GM12878 (cell line): ENCODE measurements at regions not wholly inside any gene's neighbourhood (a gene's known extent, or its start where the extent isn't known, plus 50 kb on each side); places are given as distances from the start of the nearest gene placed in this dataset.

Experiments
- ATAC-seq: fragments of 200-7000 bp; cut with Tn5 transposase; 3 replicates; pipeline ENCODE4 v1.9.1; 2020; ENCODE audit warnings: mild to moderate bottlenecking, moderate library complexity
- BruUV-seq: library from RNA; stranded (reverse); fragments of 400-500 nt; replicated peaks from 2 replicates; lab custom pipeline; 2021; lab: Mats Ljungman, UMichigan
- CTCF ChIA-PET: fragments of 300-600 bp; sonication (Branson Sonifier 250); formaldehyde crosslinking; extraction: SDS; loops from one replicate; lab custom pipeline; 2021; ENCODE audit warnings: inconsistent platforms; lab: Yijun Ruan, JAX
- POLR2A ChIA-PET: fragments of 350-600 bp; formaldehyde crosslinking; extraction: SDS; loops from one replicate; lab custom pipeline; 2021; ENCODE audit warnings: inconsistent platforms; lab: Charles Lee
- RAD21 ChIA-PET: fragments of 300-600 bp; sonication (Branson Sonifier 250); formaldehyde crosslinking; loops from one replicate; lab custom pipeline; 2023; ENCODE audit warnings: antibody characterized with exemption; ENCODE audit not compliant: unreplicated experiment; lab: Charles Lee
- SMC1A ChIA-PET: fragments of 300-600 bp; sonication (Branson Sonifier 250); formaldehyde crosslinking; loops from one replicate; lab custom pipeline; 2023; ENCODE audit not compliant: unreplicated experiment, uncharacterized antibody; lab: Charles Lee
- DNase-seq: peaks from one replicate; pipeline ENCODE4 v3.0.0-alpha.2; 2011; ENCODE audit warnings: low read depth, low spot score
- FAIRE-seq: peaks from 3 replicates; lab custom pipeline; 2011; peaks lifted over from hg19 to GRCh38; lab: Jason Lieb, UNC
- H2AFZ ChIP-seq: 2 replicates; pipeline ENCODE4 v1.6.0; 2011; ENCODE audit warnings: low read depth, low read length, control low read depth; ENCODE audit not compliant: control insufficient read depth
- H3K27ac ChIP-seq: 2 replicates; pipeline ENCODE4 v1.5.1; 2011; ENCODE audit warnings: control low read depth; ENCODE audit not compliant: control insufficient read depth, insufficient read depth
- H3K27me3 ChIP-seq, 2 experiments: replicated peaks in 1 of 2; 2 replicates each; pipeline versions ENCODE4 v1.6.0 to v1.6.1; 2011; ENCODE audit warnings: low read length in 1 of 2; ENCODE audit not compliant: control insufficient read depth in 2 of 2, insufficient read depth in 2 of 2
- H3K36me3 ChIP-seq, 2 experiments: 2 replicates each; pipeline ENCODE4 v1.5.1; 2011; ENCODE audit warnings: low read length in 1 of 2; ENCODE audit not compliant: control insufficient read depth in 2 of 2, insufficient read depth in 2 of 2
- H3K4me1 ChIP-seq: 2 replicates; pipeline ENCODE4 v1.6.1; 2011; ENCODE audit warnings: mild to moderate bottlenecking, low read length, moderate library complexity, mixed read lengths; ENCODE audit not compliant: control insufficient read depth, insufficient read depth
- H3K4me2 ChIP-seq: 2 replicates; pipeline ENCODE4 v1.6.0; 2011; ENCODE audit warnings: control low read depth; ENCODE audit not compliant: control insufficient read depth, insufficient read depth
- H3K4me3 ChIP-seq: fragments of 200-600 bp; sonication (generic); 2 replicates; pipeline ENCODE4 v1.5.1; 2016
- H3K79me2 ChIP-seq: 2 replicates; pipeline ENCODE4 v1.6.0; 2011; ENCODE audit warnings: low read length; ENCODE audit not compliant: control insufficient read depth, insufficient read depth
- H3K9ac ChIP-seq: 2 replicates; pipeline ENCODE4 v1.8.0; 2011; ENCODE audit warnings: low read length, control low read depth, mixed read lengths; ENCODE audit not compliant: control insufficient read depth, insufficient read depth
- H3K9me3 ChIP-seq: replicated peaks from 3 replicates; pipeline ENCODE4 v1.5.1; 2011; ENCODE audit warnings: mild to moderate bottlenecking, low read length; ENCODE audit not compliant: control insufficient read depth, insufficient read depth
- H4K20me1 ChIP-seq: 2 replicates; pipeline ENCODE4 v1.6.0; 2011; ENCODE audit not compliant: control insufficient read depth, insufficient read depth
- CBX3 ChIP-seq: fragments of 200-600 bp; sonication (generic); IDR thresholded peaks from 2 replicates; pipeline ENCODE4 v1.6.1; 2016; ENCODE audit warnings: low read depth, borderline replicate concordance
- ETV6 ChIP-seq, 2 experiments: fragments of 450-650 bp in 1 of 2; IDR thresholded peaks in 1 of 2; conservative IDR thresholded peaks in 1 of 2; 2 replicates each; pipeline ENCODE4 v1.6.1; 2014; ENCODE audit warnings: antibody characterized with exemption in 1 of 2, borderline replicate concordance in 1 of 2, low read depth in 1 of 2, mild to moderate bottlenecking in 1 of 2, moderate library complexity in 1 of 2
- IKZF2 ChIP-seq, 2 experiments: fragments of 450-650 bp; IDR thresholded peaks; 2 replicates each; pipeline ENCODE4 v1.6.1; 2017; ENCODE audit warnings: mild to moderate bottlenecking in 2 of 2, moderate library complexity in 2 of 2
- MYC ChIP-seq: IDR thresholded peaks from 2 replicates; pipeline ENCODE4 v1.6.1; 2011; ENCODE audit warnings: mild to moderate bottlenecking, low read length, moderate library complexity, inconsistent platforms; ENCODE audit not compliant: insufficient read depth, insufficient replicate concordance, insufficient read length, severe bottlenecking
- RAD21 ChIP-seq: IDR thresholded peaks from 2 replicates; pipeline ENCODE4 v1.6.1; 2011; ENCODE audit warnings: mild to moderate bottlenecking, low read depth, low read length, moderate library complexity; ENCODE audit not compliant: insufficient read depth
- RUNX3 ChIP-seq: IDR thresholded peaks from 2 replicates; pipeline ENCODE4 v1.6.1; 2012; ENCODE audit warnings: low read length, inconsistent platforms
- ZNF687 ChIP-seq: fragments of 450-650 bp; IDR thresholded peaks from 2 replicates; pipeline ENCODE4 v1.6.1; 2017; ENCODE audit warnings: mild to moderate bottlenecking, moderate library complexity
- WGBS: methylation state at CpG from one replicate; pipeline ENCODE4 v1.1.6; 2016; ENCODE audit warnings: low lambda C conversion rate; ENCODE audit not compliant: insufficient replicate concordance, insufficient coverage; ENCODE audit errors: missing lambda C conversion rate; 5-methylcytosine and 5-hydroxymethylcytosine counted together
- in situ Hi-C: fragments of 300-500 bp; cut with MboI; formaldehyde crosslinking; loops from 9 replicates; pipeline ENCODE4 v1.14.3; 2018; ENCODE audit warnings: mixed read lengths
- intact Hi-C: fragments of 100-400 bp; cut with micrococcal nuclease; formaldehyde crosslinking; loops from one replicate; pipeline ENCODE4 v1.14.2; 2022; ENCODE audit not compliant: unreplicated experiment

DNA sequence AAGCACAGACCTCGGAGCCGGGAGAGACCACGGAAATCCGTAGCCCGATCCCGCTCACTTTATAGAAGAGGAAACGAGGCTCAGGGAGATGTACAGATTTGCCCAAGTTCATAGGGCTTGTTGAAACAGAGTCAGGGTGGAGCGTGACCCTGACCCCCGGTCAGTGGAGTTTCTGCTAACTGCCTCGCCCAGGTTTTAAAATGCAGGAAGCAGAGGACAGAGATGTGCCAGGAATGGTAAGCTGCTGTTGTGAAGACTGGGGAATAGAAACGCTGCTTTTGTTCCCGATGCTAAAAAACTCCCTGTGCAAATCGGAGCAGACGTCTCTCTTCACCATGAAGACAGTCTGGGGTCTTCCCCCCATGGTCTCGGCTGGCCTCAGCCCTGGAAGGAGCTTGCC lies 403.0 kb downstream of the SEC14L1 start:
- intact Hi-C loops: loop anchor here (2.0 kb wide), 1 partner anchor 229 kb away; no protein-coding TSS in a partner anchor

More for the DNA sequence above, 403.0 kb downstream of the SEC14L1 start:
- Histone ChIP-seq H3K27me3 (peaks cover 0 to 1% of the 10 kb centered on the region in 2 experiments; a peak in 2 of 4 replicates), H3K36me3 (no peaks in the 10 kb centered on the region), H4K20me1 (peaks cover 3% of the 10 kb centered on the region; the same call in 1 of the 2 replicates), H3K27ac (no peak overlapping the region), H3K4me2 (no peak overlapping the region), H3K9ac (no peak overlapping the region), H2AFZ (no peak overlapping the region), H3K9me3 (no peaks in the 10 kb centered on the region), H3K4me1 (no peaks in the 10 kb centered on the region), H3K79me2 (no peaks in the 10 kb centered on the region), H3K4me3 (no peak overlapping the region)
- ChIA-PET RAD21 (interaction anchor here (1.4 to 4.3 kb wide), 2 partner anchors 469 to 476 kb away, joined by 4 to 41 read pairs; no protein-coding TSS in a partner anchor), SMC1A (interaction anchor here (1.2 to 1.7 kb wide), 3 partner anchors 25 to 470 kb away, joined by 3 to 13 read pairs (median 3); no protein-coding TSS in a partner anchor), CTCF (interaction anchor here (1.2 to 5.5 kb wide), 4 partner anchors 430 to 476 kb away, joined by 3 to 58 read pairs (median 8); no protein-coding TSS in a partner anchor), POLR2A (no interaction called here)
- ATAC-seq (no peak), FAIRE-seq (no peak), DNase-seq (no peak)
- no peak for TF ChIP-seq RUNX3
- no peak for TF ChIP-seq MYC
- TF ChIP-seq RAD21: no peak
- TF ChIP-seq ETV6 (conservative IDR thresholded peaks at IDR 0.05 in 1 of 2, IDR thresholded peaks at IDR 0.05 in 1 of 2; ENCODE audit: borderline replicate concordance in 1 of 2, low read depth in 1 of 2): no peak
- no peak for TF ChIP-seq CBX3
- TF ChIP-seq IKZF2 (IDR thresholded peaks at IDR 0.05): no peak
- TF ChIP-seq ZNF687: no peak
- no TSS peak for BruUV-seq
- WGBS: 28% methylated on average over 15 of the region's 15 CpGs
- in situ Hi-C loops: no loop called here
